ENCODE measurements at regions not wholly inside any gene's neighbourhood (a gene's known extent, or its start where the extent isn't known, plus 50 kb on each side); places are given as distances from the start of the nearest gene placed in this dataset.
"Not testable (repeated sequence)": the region's sequence is repeated elsewhere in the genome, so short reads cannot be mapped to it uniquely, and the experiment has no call there.

- intact Hi-C loops (cut with micrococcal nuclease), result no loop called here
These were observed 133.5 kb upstream of the KRAS start for GRCh38 chr12:25384038-25384892.

DNA sequence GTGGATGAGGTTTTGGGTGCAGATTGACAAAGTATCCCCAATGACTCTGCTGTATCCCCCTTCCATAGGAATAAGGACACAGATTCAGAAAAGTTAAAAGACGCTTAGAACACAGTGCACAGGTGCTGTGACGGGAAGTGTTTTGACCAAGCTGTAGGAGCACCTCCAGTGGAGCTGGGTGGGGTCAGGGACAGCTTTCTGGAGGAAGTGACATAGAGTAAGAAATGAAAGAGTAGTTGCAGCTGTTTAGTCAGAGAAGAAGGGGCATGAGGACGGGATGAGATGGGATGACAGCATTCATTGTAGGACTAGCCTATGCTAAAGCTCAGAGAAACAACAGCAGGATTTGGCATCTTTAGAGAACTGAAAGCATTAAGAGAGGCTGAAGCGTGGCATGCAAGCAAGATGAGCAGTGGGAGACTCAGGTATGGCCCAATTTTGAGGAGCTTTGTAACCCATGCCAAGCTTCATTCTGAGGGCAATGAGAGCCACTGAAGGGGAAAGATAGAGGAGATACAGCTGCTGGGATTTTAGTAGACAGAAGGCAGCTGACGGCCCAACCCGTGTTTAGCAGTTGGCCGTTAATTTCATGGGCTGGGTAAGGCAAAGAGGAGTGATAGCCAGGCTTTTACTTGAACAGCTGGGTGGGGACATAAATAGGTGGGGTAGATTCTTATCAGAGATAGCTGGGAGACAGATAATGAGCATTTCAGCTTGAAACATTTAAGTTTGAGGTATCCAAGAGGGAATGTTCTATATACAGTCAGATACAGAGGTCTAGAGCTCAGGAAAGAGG, 131.8 kb upstream of the KRAS start:
- intact Hi-C loops (cut with micrococcal nuclease), result no loop called here

GRCh38 chr12:25377469-25378177, 126.9 kb upstream of the KRAS start:
- intact Hi-C loops (cut with micrococcal nuclease), result loop anchor here (1.0 kb wide), 1 partner anchor 12 kb away; no protein-coding TSS in a partner anchor

DNA sequence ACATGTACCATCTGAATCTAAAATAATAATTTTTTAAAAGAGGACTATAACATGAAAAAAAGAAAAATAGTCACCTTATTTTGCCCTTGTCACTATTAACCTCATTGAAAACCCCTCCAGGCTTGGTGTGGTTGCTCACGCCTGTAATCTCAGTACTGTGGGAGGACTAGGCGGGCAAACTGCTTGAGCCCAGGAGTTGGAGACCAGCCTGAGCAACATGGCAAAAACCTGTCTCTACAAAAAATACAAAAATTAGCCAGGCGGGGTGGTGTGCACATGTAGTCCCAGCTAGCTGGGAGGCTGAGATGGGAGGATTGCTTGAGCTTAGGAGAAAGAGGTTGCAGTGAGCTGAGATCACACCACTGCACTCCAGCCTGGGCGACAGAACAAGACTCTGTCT, 126.3 kb upstream of the KRAS start:
- intact Hi-C loops (cut with micrococcal nuclease), result loop anchor here (1.0 kb wide), 1 partner anchor 12 kb away; no protein-coding TSS in a partner anchor

DNA sequence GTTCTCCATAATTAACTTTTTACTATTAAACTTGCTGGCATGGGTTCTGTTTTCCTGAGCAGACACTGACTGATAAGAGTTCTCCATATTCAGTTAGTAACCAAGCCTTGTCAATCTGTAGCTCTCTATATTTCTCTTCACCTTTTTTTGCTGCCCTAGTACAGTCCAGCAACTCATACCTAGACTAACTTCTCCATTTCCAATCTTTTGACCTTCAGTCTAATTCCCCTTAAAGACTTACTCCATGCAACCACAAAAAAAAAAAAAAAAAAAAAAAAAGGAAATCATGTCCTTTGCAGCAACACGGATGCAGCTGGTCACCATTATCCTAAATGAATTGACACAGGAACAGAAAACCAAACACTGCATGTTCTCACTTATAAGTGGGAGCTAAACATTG, 125.7 kb upstream of the KRAS start:
- intact Hi-C loops (cut with micrococcal nuclease), result no loop called here

GRCh38 chr12:25372969-25373817, 122.5 kb upstream of the KRAS start:
- intact Hi-C loops (cut with micrococcal nuclease), result no loop called here

- intact Hi-C loops (cut with micrococcal nuclease), result no loop called here
These were observed 121.3 kb upstream of the KRAS start for GRCh38 chr12:25372002-25372401.

DNA sequence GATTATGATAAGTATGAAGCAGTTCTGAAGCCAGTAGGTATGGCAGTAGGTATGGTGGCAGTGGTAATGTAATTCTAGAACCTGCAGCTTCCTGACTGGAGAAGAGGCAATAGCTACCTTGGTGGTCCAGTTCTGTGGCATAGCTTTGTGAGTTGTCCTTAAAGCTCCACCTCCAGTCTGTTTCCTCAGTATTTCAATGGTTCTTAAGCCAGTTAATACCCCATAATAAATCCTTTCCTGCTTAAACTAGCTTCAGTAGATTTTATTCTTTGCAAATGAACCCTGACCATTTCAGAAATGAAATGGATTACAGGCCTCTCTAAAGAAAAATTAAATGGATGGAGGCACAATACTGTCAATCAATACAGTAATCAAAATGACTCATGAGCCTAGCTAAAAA, 117.8 kb upstream of the KRAS start:
- intact Hi-C loops (cut with micrococcal nuclease), result no loop called here

DNA sequence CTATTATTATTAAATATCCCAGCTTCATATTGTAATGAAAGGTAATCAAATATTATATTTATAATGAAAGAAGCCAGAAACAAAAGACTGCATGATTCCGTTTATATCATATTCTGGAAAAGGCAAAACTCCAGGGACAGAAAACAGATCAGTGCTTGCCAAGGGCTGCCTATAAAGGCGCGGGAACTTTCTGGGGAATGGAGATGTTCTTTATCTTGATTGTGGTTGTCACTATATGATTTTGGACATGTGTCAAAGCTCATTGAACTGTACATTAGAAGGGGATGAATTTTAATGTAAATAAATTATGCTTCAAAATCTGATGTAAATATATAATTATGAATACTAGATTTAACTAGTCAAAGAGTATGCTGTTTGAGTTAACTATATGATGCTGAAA, 115.4 kb upstream of the KRAS start:
- intact Hi-C loops (cut with micrococcal nuclease), result no loop called here

DNA sequence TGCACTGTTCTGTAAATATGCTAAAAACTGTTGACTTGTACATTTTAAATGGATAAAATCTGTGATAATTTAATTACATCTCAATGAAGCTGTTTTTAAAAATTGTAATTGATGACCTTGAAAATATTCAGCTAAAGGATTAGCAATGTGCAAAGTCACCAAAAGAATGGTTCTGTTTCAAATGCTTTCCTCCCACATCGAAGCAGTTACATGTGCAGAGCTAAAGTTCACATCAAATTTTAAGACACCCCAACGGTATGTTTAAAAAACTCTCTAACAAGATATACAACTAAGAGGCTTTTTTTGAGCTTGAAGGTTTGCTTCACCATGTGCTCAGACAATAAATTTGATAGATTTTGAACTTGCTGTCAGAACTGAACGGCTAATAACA, 114.6 kb upstream of the KRAS start:
- intact Hi-C loops (cut with micrococcal nuclease), result loop anchor here (1.0 kb wide), 2 partner anchors 12 to 114 kb away; no protein-coding TSS in a partner anchor

- intact Hi-C loops (cut with micrococcal nuclease), result loop anchor here (1.0 kb wide), 2 partner anchors 13 to 113 kb away; no protein-coding TSS in a partner anchor
These were observed 114.0 kb upstream of the KRAS start for GRCh38 chr12:25364529-25365339.

GRCh38 chr12:25362646-25363045, 111.9 kb upstream of the KRAS start:
- intact Hi-C loops (cut with micrococcal nuclease), result no loop called here

DNA sequence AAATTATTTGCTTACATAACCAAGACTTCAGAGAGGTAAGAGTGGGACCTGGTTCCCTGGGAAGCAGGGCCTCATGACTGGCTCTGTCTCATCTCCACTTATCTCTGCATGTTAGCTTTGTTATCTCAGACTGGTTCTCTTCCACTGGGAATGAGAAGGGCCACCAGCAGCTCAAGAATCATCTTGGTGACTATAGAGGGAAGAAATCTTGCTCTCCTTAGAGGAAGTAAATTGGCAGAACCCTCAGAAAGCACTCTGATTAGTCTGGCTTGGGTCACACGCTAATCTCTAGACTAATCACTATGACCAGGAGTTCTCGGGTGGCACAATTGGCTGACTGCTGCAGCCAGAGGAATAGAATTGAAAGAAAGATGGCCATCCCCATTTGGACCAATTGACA, 110.8 kb upstream of the KRAS start:
- intact Hi-C loops (cut with micrococcal nuclease), result no loop called here

DNA sequence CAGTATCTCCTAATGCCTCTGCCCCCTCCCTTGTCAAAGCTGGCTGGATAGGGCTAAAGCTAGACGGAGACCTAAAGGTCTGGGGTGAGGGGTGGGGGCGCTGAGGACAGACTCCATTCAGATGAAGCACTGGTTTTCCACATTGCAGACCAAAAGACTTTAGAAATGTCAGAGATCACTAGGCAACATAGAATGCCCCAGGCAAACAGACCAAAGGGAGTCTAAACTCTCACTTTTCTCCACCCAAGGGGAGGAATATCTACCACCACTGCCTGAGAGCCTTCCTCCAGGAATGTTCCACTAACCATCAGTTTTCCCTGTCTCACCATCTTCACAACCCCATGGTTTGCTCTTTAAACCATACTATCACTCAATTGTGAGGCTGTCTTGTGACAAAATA, 106.9 kb upstream of the KRAS start:
- intact Hi-C loops (cut with micrococcal nuclease), result no loop called here

DNA sequence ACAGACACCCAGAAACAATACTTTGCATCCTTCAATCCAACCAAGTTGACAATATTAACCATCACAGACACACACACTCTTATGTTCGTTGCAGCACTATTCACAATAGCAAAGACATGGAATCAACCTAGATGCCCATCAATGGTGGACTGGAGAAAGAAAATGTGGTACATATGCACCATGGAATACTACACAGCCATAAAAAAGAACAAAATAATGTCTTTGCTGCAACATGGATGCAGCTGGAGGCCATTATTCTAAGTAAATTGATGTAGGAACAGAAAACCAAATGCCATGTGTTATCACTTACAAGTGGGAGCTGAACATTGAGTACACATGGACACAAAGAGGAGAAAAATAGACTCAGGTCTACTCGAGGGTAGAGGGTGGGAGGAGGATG, 102.2 kb upstream of the KRAS start:
- intact Hi-C loops (cut with micrococcal nuclease), result not testable (repeated sequence)

GRCh38 chr12:25352083-25352918, 101.6 kb upstream of the KRAS start:
- intact Hi-C loops (cut with micrococcal nuclease), result no loop called here

- intact Hi-C loops (cut with micrococcal nuclease), result no loop called here
These were observed 97.8 kb upstream of the KRAS start for GRCh38 chr12:25348593-25348895.

- intact Hi-C loops (cut with micrococcal nuclease), result no loop called here
These were observed 97.2 kb upstream of the KRAS start for GRCh38 chr12:25347716-25348592.

Measured in T-helper 2 cell treated with Interferon-gamma antibody and Interleukin-4, amounts not matched to agents 100 ng/mL and 5 ng/mL, for 36 hours (primary cell).